Osteocyte (in vitro differentiated cells): ENCODE measurements at regions not wholly inside any gene's neighbourhood (a gene's known extent, or its start where the extent isn't known, plus 50 kb on each side); places are given as distances from the start of the nearest gene placed in this dataset.

Source experiments
- DNase-seq: peaks from one replicate; pipeline ENCODE4 v3.0.0; 2021; ENCODE audit warnings: mixed read lengths; ENCODE audit not compliant: unreplicated experiment; ENCODE audit errors: extremely low spot score
- H3K27ac Mint-ChIP-seq: one replicate; pipeline ENCODE4 v1.8.0; 2021; ENCODE audit warnings: mild to moderate bottlenecking, mixed read lengths; ENCODE audit not compliant: unreplicated experiment
- H3K27me3 Mint-ChIP-seq: one replicate; pipeline ENCODE4 v1.8.0; 2021; ENCODE audit warnings: mixed read lengths; ENCODE audit not compliant: unreplicated experiment
- H3K36me3 Mint-ChIP-seq: one replicate; pipeline ENCODE4 v1.8.0; 2021; ENCODE audit warnings: mixed read lengths; ENCODE audit not compliant: unreplicated experiment
- H3K4me1 Mint-ChIP-seq: one replicate; pipeline ENCODE4 v1.8.0; 2021; ENCODE audit warnings: mixed read lengths; ENCODE audit not compliant: unreplicated experiment
- H3K4me3 Mint-ChIP-seq: one replicate; pipeline ENCODE4 v1.8.0; 2021; ENCODE audit warnings: mild to moderate bottlenecking, moderate library complexity, mixed read lengths; ENCODE audit not compliant: unreplicated experiment
- H3K9me3 Mint-ChIP-seq: one replicate; pipeline ENCODE4 v1.8.0; 2021; ENCODE audit warnings: mixed read lengths; ENCODE audit not compliant: unreplicated experiment
- CTCF ChIP-seq: fragments of 200-600 bp; sonication (generic); IDR thresholded peaks from 2 replicates; pipeline ENCODE4 v1.5.0; 2021; ENCODE audit warnings: antibody characterized with exemption, mild to moderate bottlenecking, moderate library complexity

- peak; percentile 11 for TF ChIP-seq CTCF
- Mint-ChIP-seq H3K4me3 (no peak overlapping the region), H3K27me3 (peaks cover 3% of the 10 kb centered on the region), H3K36me3 (no peaks in the 10 kb centered on the region), H3K9me3 (no peaks in the 10 kb centered on the region), H3K4me1 (no peaks in the 10 kb centered on the region), H3K27ac (no peak overlapping the region)
- DNase-seq, result no peak
Observed at GRCh38 chr13:57925250-57925649, 293.7 kb downstream of the PCDH17 start.

GRCh38 chr13:57925751-57926150 is 294.2 kb downstream of the PCDH17 start:
- no peak for TF ChIP-seq CTCF
- Mint-ChIP-seq H3K27ac (no peak overlapping the region), H3K9me3 (no peaks in the 10 kb centered on the region), H3K4me1 (no peaks in the 10 kb centered on the region), H3K27me3 (peaks cover 3% of the 10 kb centered on the region), H3K4me3 (no peak overlapping the region), H3K36me3 (no peaks in the 10 kb centered on the region)
- no peak for DNase-seq

GRCh38 chr13:57932061-57932460 is 300.5 kb downstream of the PCDH17 start:
- H3K4me1 Mint-ChIP-seq, result no peaks in the 10 kb centered on the region

GRCh38 chr13:57933606-57934005 is 302.1 kb downstream of the PCDH17 start:
- no peak overlapping the region for H3K4me3 Mint-ChIP-seq
- H3K27ac Mint-ChIP-seq, result no peak overlapping the region
- TF ChIP-seq CTCF, result no peak
- no peaks in the 10 kb centered on the region for H3K36me3 Mint-ChIP-seq
- no peaks in the 10 kb centered on the region for H3K9me3 Mint-ChIP-seq
- no peaks in the 10 kb centered on the region for H3K4me1 Mint-ChIP-seq
- H3K27me3 Mint-ChIP-seq, result peaks cover 2% of the 10 kb centered on the region
- DNase-seq, result no peak

More at GRCh38 chr13:57932061-57932460, 300.5 kb downstream of the PCDH17 start:
- Mint-ChIP-seq H3K4me3 (no peak overlapping the region), H3K27me3 (peaks cover 4% of the 10 kb centered on the region), H3K9me3 (no peaks in the 10 kb centered on the region), H3K36me3 (no peaks in the 10 kb centered on the region), H3K27ac (no peak overlapping the region)
- no peak for TF ChIP-seq CTCF
- no peak for DNase-seq

GRCh38 chr13:57935965-57936364 is 304.4 kb downstream of the PCDH17 start:
- Mint-ChIP-seq H3K4me1 (no peaks in the 10 kb centered on the region), H3K4me3 (no peak overlapping the region), H3K27me3 (peaks cover 2% of the 10 kb centered on the region), H3K36me3 (no peaks in the 10 kb centered on the region), H3K27ac (no peak overlapping the region), H3K9me3 (no peaks in the 10 kb centered on the region)
- no peak for TF ChIP-seq CTCF
- DNase-seq, result no peak
